ENCODE measurements at regions not wholly inside any gene's neighbourhood (a gene's known extent, or its start where the extent isn't known, plus 50 kb on each side); places are given as distances from the start of the nearest gene placed in this dataset.
"Not testable (repeated sequence)": the region's sequence is repeated elsewhere in the genome, so short reads cannot be mapped to it uniquely, and the experiment has no call there.

DNA sequence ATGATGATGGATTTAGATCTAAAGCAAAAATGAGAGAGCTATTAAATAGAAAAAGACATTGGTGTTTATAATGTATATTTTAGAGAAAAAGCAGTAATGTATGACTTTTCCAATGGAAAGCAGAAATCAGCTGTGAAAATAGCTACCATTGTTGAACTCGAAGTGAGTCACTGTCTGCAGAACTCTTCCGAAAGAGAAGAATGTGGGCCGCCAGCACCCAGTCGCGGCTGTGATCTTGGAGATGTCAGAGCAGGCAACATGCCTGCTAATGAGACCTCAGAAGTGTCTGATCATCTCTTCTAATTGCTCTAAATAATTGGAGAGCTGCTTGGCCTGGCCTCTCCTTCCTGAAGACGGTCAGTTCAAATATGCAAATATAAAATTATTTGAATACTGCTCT lies 333.6 kb upstream of the RUNX1 start:
- no peak for DNase-seq

DNA sequence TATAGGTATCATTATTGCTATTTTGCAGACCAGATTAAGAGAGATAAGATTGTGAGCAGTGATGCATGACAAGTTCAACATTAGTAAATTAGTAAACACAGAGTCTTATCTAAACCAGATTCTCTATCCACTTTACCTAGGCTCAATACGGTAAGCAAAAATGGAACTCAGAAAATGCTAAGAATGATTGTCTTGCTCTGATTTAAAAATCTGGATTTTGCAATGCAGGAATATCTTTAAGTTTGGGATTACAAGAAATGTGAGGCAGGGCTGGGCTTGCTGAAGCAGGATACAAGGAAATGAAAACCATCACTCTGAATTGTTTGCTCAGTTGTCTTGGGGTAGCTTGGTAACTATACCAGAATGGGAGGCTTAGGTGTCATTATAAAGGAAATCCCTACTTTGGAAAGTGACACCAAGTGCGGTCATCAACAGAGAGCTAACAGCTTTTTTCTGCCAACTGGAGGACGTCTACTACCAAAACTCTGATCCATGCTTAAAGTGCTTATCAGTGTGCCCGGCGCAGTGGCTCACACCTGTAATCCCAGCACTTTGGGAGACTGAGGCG lies 332.7 kb upstream of the RUNX1 start:
- no peak for DNase-seq

DNA sequence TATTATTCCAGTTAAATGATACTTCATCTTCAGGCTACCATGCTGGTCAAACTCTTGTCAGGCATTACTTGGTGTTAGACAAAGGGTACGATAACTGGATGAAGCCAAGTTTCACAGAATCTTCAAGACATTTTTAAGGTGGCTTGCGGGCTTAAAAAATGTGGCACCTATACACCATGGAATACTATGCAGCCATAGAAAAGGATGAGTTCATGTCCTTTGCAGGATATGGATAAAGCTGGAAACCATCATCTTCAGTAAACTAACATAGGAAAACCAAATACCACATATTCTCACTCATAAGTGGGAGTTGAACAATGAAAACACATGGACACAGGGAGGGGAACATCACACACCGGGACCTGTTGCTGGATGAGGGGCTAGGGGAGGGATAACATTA lies 331.2 kb upstream of the RUNX1 start:
- not testable (repeated sequence) for DNase-seq

DNA sequence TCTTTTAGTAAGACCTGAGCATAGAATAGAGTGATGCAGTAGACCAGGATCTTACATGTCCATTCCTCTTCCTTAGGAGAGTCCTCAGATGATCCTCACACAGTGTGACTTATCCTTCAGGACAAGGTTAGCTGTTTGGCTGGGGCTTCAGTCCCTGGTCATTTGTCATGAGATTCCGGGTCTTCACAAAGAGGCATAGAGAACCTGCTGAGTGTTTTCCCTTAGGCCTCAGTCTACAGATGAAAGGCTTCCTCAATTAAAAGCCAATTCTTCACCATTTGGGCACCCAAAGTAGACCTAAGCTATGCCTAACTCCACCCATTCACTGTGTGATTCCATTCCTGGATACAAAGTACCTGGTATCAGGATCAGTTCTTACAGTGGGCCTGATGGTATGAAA lies 329.8 kb upstream of the RUNX1 start:
- no peak for DNase-seq

DNA sequence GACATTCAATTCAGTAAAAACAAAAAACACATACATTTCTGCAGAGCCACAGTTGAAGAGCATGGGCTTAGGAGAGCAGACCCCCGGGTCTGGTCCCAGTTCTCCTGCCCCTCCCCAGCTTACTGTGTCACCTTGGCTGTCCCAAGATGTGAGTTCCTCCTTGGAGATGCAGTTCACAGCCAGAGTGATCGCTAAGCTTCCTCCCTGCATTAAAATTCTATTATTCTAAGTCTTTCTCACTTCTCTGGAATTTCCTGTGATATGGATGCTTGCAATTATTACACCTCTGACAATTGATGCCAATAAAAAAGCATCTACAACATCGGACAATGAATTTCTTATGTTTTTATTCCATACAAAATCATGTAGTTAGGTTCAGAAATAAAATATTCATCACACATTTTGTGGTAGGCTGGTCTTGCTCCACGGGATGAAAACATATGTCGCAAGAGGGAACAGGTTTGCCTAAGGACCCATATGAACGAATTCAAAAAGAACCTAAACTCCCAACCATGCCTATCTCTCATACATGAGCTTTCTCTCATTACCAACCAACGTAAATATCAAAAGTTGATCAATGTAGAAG lies 328.5 kb upstream of the RUNX1 start:
- no peak for DNase-seq

DNA sequence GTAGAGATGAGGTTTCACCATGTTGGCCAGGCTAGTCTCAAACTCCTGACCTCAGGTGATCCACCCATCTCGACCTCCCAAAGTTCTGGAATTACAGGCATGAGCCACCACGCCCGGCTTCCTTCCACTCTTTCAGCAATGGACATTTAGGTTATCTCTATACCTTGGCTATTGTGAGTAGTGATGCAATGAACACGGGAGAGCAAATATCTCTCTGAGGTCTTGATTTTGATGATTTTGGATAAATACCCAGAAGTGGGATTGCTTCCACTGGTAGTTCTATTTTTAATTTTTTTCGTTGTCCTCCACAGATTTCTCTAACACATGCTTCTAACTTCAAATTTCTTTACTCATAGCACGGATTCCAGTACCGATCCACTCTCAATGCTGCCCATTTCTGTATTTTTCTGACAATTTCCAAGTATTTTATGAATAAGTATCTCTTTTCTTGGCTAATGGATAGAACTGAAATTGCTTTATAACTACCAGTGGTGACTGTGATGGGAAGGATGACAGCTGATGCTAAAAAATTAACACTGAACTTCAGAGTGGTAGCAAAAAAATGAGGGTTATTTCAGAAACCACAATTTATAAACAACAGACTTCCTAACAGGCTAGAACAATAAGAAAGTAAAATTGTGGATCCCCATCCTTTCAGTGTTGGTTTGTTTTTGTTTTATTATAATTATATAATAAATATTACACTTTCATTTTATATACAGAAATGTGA lies 327.5 kb upstream of the RUNX1 start:
- DNase-seq = no peak

DNA sequence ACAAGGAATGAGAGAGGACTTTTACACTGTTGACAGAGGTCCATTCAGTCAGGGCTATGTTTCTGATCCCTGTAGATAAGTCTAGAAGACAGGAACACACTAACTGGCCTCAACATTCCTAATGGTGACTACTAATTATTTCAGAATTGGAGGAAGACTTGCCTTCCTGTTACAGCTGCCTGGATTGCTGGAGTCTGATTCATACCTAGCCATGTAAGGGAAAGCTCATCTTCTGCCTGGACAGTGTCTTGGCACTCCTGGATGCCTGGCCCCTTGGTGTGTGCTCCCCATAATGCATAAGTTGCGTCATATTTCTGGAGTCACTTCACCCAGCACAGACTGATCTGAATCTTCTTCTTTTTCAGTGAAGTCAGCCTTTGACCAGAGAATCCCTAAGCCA lies 326.0 kb upstream of the RUNX1 start:
- DNase-seq = no peak

DNA sequence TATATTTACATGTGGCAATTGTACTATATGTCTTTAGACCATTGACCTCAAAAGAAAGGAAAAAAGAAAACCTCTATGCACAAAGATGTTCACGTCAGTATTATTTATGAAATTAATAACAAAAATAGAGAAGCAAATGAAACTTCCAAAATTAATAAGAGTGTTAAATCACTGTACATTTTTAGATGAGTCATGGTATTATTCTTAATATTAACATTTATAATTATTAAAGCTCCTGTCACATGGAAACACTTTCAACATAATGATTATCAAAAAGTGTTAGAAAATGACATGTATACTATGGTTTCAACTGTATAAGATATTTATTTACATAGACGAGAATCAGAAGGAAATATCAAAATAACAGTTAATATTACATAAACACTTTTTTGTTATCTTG lies 324.9 kb upstream of the RUNX1 start:
- DNase-seq = no peak

DNA sequence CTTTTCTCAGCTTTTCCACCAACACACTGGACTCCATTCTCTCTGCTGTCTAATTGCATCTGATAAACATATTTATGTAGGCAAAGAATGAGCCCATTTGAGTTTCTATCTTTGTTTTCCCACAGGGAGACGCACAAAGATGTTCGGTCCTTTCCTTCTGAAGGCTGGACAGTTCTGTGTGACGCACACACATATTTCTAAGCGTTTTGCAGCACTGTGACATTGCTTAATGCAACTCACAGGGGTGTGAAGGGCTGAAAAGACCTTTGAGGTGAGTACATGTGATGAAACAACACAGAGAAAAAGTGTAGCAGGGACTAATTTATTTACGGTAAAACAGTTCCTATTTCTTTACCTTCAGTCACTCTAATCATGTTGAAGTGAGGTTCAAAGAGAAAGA lies 323.1 kb upstream of the RUNX1 start:
- no peak for DNase-seq

DNA sequence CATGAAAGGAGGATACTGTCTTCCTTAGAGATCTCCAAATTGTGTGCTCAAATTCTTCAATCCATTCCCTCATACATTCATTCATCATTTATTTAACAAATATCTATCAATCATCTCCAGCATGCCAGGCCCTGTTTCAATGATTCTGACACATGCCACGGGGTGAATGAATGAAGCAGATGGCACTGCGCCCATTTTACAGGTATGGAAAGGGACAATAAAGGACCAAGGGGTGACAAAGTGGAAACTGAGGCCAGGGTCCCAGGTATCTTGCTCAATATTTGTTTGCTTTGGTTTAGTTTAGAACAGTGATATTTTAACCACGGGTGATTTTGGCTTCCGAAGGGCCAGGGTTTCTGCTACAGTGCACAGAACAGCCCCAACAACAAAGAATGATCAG lies 321.6 kb upstream of the RUNX1 start:
- DNase-seq = no peak

DNA sequence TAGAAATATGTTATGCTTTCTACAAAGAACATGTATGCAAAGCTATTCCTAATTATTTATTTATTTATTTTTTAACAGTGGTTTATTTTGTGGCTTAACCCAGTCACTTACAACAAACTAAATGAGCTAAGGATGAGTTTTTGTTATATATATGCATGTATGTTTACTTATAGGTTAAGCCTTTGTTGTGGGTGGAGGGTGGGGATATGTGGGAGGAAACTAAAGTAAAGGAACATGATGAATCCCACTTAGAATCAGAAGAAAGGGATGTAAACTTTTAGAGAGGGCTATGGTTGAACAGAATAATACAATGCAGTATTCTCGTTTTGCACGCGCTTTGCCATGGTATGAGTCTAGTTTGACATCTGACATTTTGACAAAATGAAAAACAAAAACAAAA lies 321.0 kb upstream of the RUNX1 start:
- DNase-seq = no peak

DNA sequence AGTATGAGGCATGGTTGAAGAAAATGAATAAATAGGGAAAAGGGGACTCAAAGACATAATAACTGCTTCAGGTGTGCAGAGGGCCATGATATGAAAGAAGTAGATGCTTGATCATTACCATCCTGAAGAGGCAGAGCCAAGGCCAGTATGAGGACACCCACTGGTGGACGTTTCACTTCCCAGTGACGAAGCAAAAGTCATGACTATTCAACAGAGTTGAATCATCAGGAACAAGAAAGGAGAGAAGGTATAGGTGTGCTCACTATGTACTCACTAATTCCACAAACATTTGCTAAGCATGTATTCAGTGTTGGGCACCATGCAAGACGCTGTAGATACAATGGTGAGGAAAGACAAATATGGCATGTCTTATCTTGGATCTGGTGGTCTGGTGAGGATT lies 319.2 kb upstream of the RUNX1 start:
- DNase-seq = no peak

DNA sequence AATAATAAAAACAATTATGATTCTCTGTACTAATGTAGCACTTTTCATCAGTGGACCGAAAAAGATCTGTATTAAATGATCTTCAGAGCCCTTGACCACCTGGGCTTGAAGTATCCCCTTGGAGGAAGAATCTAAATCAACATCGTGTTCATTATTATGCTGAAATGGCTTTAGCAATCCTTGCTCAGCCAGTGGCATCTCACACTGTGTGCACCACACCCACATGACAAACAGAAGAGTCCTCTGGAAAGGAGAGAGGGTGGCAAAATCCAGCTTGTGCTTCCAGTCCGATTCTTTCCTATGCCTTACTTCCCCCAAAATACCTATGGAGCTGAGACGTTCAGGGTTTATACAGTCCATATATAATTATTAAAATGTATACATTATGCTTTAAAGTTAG lies 318.5 kb upstream of the RUNX1 start:
- no peak for DNase-seq

DNA sequence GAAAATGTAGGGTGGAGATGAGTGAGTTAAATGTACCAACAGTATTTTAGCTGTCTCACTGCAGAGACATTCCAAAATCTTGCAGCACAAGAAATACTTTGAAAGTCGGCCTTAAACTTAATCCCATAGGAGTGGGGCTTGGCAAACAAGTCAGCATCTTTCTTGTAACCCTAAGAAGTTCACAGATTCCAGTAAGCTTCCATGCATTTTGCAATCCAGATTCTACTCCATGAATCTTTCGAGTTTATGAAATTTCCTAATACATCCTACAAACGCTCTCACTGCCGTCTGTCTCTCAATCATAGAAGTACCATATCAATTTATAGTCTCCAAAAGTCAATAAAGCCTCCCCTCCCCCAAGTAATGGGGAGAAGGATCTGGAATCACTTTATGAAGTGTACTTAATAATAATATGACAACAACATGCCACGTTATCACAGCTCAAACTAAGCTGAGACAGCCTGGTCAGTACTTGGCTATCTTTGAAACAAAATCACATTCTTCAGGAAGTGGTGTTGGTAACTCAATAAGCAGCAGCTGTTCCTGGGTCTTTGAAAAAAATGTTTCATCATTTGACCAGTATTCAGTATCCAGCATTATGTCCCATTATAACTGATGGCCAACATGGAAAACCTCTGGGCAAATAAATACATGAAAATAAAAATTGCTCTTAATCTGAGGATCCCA lies 317.4 kb upstream of the RUNX1 start:
- DNase-seq = peak; percentile 22

DNA sequence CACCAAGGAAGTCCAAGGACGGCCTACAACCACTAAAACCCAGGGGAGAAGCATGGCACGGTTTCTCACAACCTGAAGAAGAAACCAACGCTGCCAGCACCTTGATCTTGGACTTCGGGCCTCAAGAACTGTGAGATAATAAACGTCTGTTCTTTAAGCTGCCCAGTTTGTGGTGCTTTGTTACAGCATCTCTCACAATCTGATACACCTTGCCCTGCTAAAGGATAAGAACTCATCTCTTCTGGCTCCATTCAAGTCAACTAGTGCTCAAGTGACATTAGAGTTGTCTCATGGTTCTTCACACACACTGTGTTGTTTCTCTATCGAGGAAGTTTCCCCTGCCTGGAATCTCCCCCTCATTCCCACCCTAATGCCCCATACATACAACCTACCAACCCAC lies 314.4 kb upstream of the RUNX1 start:
- no peak for DNase-seq

DNA sequence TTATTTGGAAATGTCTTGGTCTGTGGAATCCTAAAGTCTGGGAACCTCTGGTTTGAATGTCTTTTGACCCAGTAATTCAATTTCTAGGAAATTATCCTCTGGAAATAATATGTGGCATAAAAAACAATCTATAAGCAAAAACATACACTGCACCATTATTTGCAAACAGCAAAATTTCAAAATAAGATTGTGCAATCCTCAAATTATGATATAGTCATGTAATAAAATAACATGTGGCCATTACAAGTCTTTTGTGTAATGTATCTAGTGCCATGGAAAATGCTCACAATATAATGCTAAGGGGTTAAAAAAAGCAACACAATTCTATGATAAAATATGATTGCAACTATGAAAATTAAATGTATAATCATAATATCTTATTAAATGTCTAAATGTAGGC lies 312.9 kb upstream of the RUNX1 start:
- no peak for DNase-seq

DNA sequence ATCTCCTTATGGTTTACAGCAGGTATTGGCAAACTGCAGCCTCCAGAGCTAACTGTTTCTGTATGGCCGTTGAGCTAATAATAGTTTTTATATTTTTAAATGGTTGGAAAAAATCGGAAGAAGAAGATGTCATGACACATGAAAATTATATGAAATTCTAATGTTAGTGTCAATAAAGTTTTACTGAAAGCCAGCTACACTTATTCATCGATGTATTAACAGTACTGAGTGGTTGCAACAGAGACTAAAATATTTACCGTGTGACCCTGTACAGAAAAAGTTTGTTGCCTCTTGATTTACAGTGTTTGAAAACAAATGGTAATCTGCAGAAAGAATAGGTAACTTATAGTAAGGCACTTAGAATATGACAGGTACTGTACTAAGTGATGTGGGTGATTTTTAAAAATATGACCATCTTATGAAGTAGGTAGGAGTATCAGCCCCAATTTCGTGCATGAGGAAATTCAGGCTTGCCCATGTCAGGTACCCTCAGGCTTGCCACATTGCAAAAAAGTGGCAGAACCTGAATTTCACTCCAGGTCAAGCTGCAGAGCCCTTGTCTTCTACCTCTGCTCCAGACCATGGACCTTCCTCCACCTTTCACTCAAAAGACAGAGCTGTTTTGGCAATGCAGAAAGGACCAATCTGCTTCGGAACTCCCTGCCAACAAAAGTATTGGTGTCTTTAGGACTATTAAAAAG lies 311.9 kb upstream of the RUNX1 start:
- no peak for DNase-seq

DNA sequence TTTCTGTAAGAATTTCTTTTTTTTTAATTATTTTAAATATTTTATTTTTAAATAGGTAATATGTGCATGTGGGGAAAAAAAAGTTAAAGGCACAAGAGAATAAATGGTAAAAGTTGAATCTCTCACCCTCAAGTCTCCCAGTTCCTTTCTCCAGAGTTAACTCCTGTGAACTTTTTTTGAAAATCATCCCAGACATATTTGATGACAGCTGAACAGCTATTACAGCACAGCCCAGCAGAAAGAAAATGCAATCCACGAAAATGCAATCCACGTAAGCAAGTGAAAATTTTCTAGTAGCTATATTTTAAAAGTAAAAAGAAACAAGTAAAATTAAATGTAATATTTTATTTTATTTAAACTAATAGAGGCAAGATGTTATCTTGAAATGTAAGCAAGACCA lies 310.0 kb upstream of the RUNX1 start:
- DNase-seq = no peak

DNA sequence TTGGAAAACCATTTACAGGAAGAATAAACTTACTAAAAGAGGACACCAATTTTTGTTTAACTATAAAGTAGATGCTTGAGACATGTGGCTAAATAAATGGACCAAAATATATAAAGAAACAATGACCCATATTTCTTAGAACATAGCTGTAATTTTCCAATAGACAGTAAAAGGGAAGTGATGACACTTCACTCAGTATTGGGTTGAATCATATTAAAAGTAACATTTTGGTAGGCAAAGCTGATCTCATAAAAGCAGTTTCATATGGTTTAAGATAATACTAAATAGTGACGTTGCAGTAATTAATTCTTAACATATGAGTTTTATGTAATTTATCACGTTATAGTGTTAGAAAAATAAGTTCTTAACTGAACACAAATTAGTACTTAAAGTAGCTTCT lies 308.9 kb upstream of the RUNX1 start:
- DNase-seq = no peak

DNA sequence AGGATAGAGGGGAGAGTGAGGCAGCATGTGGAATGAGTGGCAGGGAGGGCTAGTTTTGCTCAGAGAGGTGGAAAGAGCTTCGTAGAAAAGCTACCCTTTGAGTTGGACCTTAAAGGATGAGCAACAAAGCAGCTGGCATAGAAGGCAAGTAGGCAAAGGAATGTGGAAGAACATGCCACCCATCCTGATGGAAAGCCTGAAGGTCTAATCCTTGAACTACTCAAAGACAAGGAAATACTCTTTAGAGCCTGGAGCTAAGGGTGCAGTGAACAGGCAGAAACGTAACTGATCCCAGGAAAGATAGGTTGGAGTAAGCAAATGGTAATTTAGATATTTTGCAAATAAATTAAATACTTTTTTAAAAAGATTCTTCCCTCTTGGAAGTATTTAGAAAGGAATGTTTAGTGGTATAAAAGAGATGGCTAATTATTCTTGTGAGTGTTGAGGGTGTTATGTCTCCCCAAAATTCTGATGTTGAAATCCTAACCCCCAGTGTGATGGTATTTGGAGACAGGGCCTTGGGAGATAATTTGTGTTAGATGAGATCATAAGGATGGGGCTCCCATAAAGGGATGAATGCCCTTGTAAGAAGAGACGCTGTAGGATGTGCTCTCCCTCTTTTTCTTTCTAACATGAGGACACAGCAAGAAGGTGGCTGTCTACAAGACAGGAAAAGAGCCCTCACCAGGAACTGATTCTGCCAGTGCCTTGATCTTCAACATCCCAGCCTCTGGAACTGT lies 308.1 kb upstream of the RUNX1 start:
- no peak for DNase-seq

DNA sequence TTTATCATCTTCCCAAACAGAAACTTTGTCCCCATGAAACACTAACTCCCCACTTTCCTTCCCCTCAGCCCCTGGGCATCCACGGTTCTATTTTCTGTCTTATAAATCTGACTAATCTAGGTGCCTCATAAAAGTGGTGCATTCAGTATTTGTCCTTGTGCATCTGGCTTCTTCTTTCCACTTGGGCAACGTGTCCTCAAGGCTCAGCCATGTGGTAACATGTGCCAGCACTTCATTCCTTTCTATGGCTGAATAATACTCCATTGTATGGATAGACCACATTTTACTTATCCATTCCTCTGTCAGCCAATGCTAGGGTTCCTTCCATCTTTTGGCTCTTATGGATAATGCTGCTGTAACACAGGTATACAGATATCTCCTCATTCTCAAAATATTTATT lies 305.0 kb upstream of the RUNX1 start:
- DNase-seq = no peak

DNA sequence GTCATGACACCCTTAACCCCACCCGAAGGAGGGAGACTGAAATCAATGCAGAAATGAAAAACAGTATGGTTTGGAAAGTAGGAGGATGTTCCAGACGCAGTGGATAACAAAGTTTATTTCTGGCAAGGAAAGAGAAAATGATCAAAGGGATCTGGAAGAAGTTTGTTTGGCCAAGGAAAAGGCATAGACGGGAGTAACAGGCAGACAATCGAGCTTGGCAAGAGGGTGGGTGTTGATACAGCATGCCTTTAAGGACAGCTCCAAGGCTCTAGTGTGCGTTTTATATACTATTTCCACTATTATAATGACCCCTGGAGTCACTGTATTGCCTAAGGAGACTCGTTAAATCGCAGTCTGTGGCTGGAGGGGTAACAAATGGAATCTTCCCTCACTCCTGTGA lies 303.7 kb upstream of the RUNX1 start:
- DNase-seq = no peak

Measured in amniotic stem cell (primary cell).